ENCODE measurements at regions not wholly inside any gene's neighbourhood (a gene's known extent, or its start where the extent isn't known, plus 50 kb on each side); places are given as distances from the start of the nearest gene placed in this dataset.

GRCh38 chr13:103656311-103656710 lies 590.1 kb upstream of the SLC10A2 start:
- H3K4me3 ChIP-seq (ENCODE audit: low read depth, low read length) = no peak overlapping the region
- no peak for DNase-seq (ENCODE audit: low read depth, low spot score)
- in situ Hi-C loops (cut with HindIII; ENCODE audit: low sequenced_read_pairs) = no loop called here
- TF ChIP-seq CTCF (IDR thresholded peaks at IDR 0.05; ENCODE audit: low read depth, low read length) = no peak

- no peak for DNase-seq (ENCODE audit: low read depth, low spot score)
- in situ Hi-C loops (cut with HindIII; ENCODE audit: low sequenced_read_pairs) = no loop called here
- H3K4me3 ChIP-seq (ENCODE audit: low read depth, low read length) = no peak overlapping the region
- no peak for TF ChIP-seq CTCF (IDR thresholded peaks at IDR 0.05; ENCODE audit: low read depth, low read length)
Measured at GRCh38 chr13:103640606-103641005, 574.4 kb upstream of the SLC10A2 start.

- in situ Hi-C loops (cut with HindIII; ENCODE audit: low sequenced_read_pairs) = no loop called here
- DNase-seq (ENCODE audit: low read depth, low spot score) = no peak
- H3K4me3 ChIP-seq (ENCODE audit: low read depth, low read length) = no peak overlapping the region
- TF ChIP-seq CTCF (IDR thresholded peaks at IDR 0.05; ENCODE audit: low read depth, low read length) = no peak
Measured at GRCh38 chr13:103639326-103639725, 573.1 kb upstream of the SLC10A2 start.

GRCh38 chr13:103638706-103639105 lies 572.5 kb upstream of the SLC10A2 start:
- DNase-seq (ENCODE audit: low read depth, low spot score) = no peak
- no peak for TF ChIP-seq CTCF (IDR thresholded peaks at IDR 0.05; ENCODE audit: low read depth, low read length)
- no peak overlapping the region for H3K4me3 ChIP-seq (ENCODE audit: low read depth, low read length)
- in situ Hi-C loops (cut with HindIII; ENCODE audit: low sequenced_read_pairs) = no loop called here

DNA sequence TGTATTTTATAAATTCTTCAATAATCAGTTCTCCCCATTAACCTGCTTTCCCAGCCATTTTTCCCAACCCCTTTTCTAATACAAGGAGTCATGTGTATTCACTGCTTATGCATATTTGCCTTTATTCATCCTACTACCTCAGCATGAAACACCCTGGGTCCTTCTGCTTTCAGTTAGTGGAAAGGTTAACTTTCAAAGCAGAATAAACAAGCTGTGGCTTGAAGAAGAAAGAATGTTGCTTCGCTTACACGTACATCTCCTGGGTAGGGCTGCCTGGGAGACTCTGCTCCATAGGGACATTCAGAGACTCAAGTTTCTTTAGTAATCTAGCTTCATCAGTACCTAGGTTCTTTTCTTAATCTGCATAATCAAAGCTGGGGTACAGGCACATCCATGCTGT lies 567.8 kb upstream of the SLC10A2 start:
- no peak for TF ChIP-seq CTCF (IDR thresholded peaks at IDR 0.05; ENCODE audit: low read depth, low read length)
- H3K4me3 ChIP-seq (ENCODE audit: low read depth, low read length) = no peak overlapping the region
- no peak for DNase-seq (ENCODE audit: low read depth, low spot score)
- in situ Hi-C loops (cut with HindIII; ENCODE audit: low sequenced_read_pairs) = no loop called here

- H3K4me3 ChIP-seq (ENCODE audit: low read depth, low read length) = no peak overlapping the region
- no peak for DNase-seq (ENCODE audit: low read depth, low spot score)
- no peak for TF ChIP-seq CTCF (IDR thresholded peaks at IDR 0.05; ENCODE audit: low read depth, low read length)
- in situ Hi-C loops (cut with HindIII; ENCODE audit: low sequenced_read_pairs) = no loop called here
Measured at GRCh38 chr13:103625194-103625593, 559.0 kb upstream of the SLC10A2 start.

- in situ Hi-C loops (cut with HindIII; ENCODE audit: low sequenced_read_pairs) = no loop called here
- TF ChIP-seq CTCF (IDR thresholded peaks at IDR 0.05; ENCODE audit: low read depth, low read length) = no peak
- DNase-seq (ENCODE audit: low read depth, low spot score) = no peak
- H3K4me3 ChIP-seq (ENCODE audit: low read depth, low read length) = no peak overlapping the region
Measured at GRCh38 chr13:103618151-103618550, 551.9 kb upstream of the SLC10A2 start.

Measured in astrocyte of the spinal cord (primary cell).